ENCODE measurements at regions not wholly inside any gene's neighbourhood (a gene's known extent, or its start where the extent isn't known, plus 50 kb on each side); places are given as distances from the start of the nearest gene placed in this dataset.

GRCh38 chr14:97233319-97233985 is 436.3 kb downstream of the VRK1 start:
- no peaks in the 10 kb centered on the region for H3K36me3 ChIP-seq
- no peaks in the 10 kb centered on the region for H3K4me1 ChIP-seq (replicated peaks)
- H3K4me3 ChIP-seq, result no peak overlapping the region
- DNase-seq (ENCODE audit: low spot score), result peak; percentile 16
- intact Hi-C loops (cut with DNase I), result no loop called here
- 20% methylated on average over 9 of the region's 9 CpGs for WGBS
- no peak overlapping the region for H3K27ac ChIP-seq
- H3K9me3 ChIP-seq, result no peaks in the 10 kb centered on the region
- TF ChIP-seq POLR2AphosphoS5 (IDR thresholded peaks at IDR 0.05) (peak; percentile 22), CTCF (IDR thresholded peaks at IDR 0.05) (no peak), POLR2A (IDR thresholded peaks at IDR 0.05) (no peak)
- H3K27me3 ChIP-seq (replicated peaks; ENCODE audit: insufficient read depth), result no peaks in the 10 kb centered on the region

- Histone ChIP-seq H3K4me1 (replicated peaks) (no peaks in the 10 kb centered on the region), H3K36me3 (no peaks in the 10 kb centered on the region), H3K4me3 (no peak overlapping the region), H3K27me3 (replicated peaks; ENCODE audit: insufficient read depth) (no peaks in the 10 kb centered on the region), H3K27ac (no peak overlapping the region), H3K9me3 (no peaks in the 10 kb centered on the region)
- intact Hi-C loops (cut with DNase I), result no loop called here
- no peak for DNase-seq (ENCODE audit: low spot score)
- no peak for TF ChIP-seq POLR2AphosphoS5 (IDR thresholded peaks at IDR 0.05)
- no peak for TF ChIP-seq POLR2A (IDR thresholded peaks at IDR 0.05)
- TF ChIP-seq CTCF (IDR thresholded peaks at IDR 0.05), result no peak
- WGBS, result 91% methylated on average over 7 of the region's 7 CpGs
These were observed 449.5 kb downstream of the VRK1 start for GRCh38 chr14:97246648-97247047.

GRCh38 chr14:97248973-97249372 is 451.8 kb downstream of the VRK1 start:
- intact Hi-C loops (cut with DNase I), result no loop called here
- 90% methylated on average over 5 of the region's 5 CpGs for WGBS
- Histone ChIP-seq H3K27me3 (replicated peaks; ENCODE audit: insufficient read depth) (no peaks in the 10 kb centered on the region), H3K4me3 (no peak overlapping the region), H3K27ac (no peak overlapping the region), H3K4me1 (replicated peaks) (no peaks in the 10 kb centered on the region), H3K36me3 (no peaks in the 10 kb centered on the region), H3K9me3 (no peaks in the 10 kb centered on the region)
- no peak for TF ChIP-seq CTCF (IDR thresholded peaks at IDR 0.05)
- TF ChIP-seq POLR2AphosphoS5 (IDR thresholded peaks at IDR 0.05), result no peak
- no peak for TF ChIP-seq POLR2A (IDR thresholded peaks at IDR 0.05)
- no peak for DNase-seq (ENCODE audit: low spot score)

GRCh38 chr14:97250931-97251330 is 453.7 kb downstream of the VRK1 start:
- Histone ChIP-seq H3K27me3 (replicated peaks; ENCODE audit: insufficient read depth) (no peaks in the 10 kb centered on the region), H3K27ac (no peak overlapping the region), H3K4me3 (no peak overlapping the region), H3K4me1 (replicated peaks) (no peaks in the 10 kb centered on the region), H3K36me3 (no peaks in the 10 kb centered on the region), H3K9me3 (no peaks in the 10 kb centered on the region)
- TF ChIP-seq CTCF (IDR thresholded peaks at IDR 0.05) (no peak), POLR2AphosphoS5 (IDR thresholded peaks at IDR 0.05) (no peak), POLR2A (IDR thresholded peaks at IDR 0.05) (no peak)
- DNase-seq (ENCODE audit: low spot score), result no peak
- intact Hi-C loops (cut with DNase I), result no loop called here
- 70% methylated on average over 5 of the region's 5 CpGs for WGBS

GRCh38 chr14:97251491-97252155 is 454.4 kb downstream of the VRK1 start:
- Histone ChIP-seq H3K27me3 (replicated peaks; ENCODE audit: insufficient read depth) (no peaks in the 10 kb centered on the region), H3K4me1 (replicated peaks) (no peaks in the 10 kb centered on the region), H3K27ac (no peak overlapping the region), H3K9me3 (no peaks in the 10 kb centered on the region), H3K36me3 (no peaks in the 10 kb centered on the region), H3K4me3 (no peak overlapping the region)
- no peak for DNase-seq (ENCODE audit: low spot score)
- whole genome bisulfite sequencing, result 51% methylated on average over 9 of the region's 9 CpGs
- intact Hi-C loops (cut with DNase I), result no loop called here
- TF ChIP-seq CTCF (IDR thresholded peaks at IDR 0.05) (no peak), POLR2AphosphoS5 (IDR thresholded peaks at IDR 0.05) (no peak), POLR2A (IDR thresholded peaks at IDR 0.05) (no peak)

Data from prostate gland (tissue), 2 donors.